ENCODE measurements at regions not wholly inside any gene's neighbourhood (a gene's known extent, or its start where the extent isn't known, plus 50 kb on each side); places are given as distances from the start of the nearest gene placed in this dataset.

- no peak for DNase-seq (ENCODE audit: low read depth)
- no peak overlapping the region for H3K4me3 ChIP-seq (ENCODE audit: low read depth, low read length)
- no peak for TF ChIP-seq CTCF (IDR thresholded peaks at IDR 0.05; ENCODE audit: low read depth, low read length, missing control alignments)
These were observed 253.4 kb upstream of the CNTNAP4 start for GRCh38 chr16:76023835-76024234.

- DNase-seq (ENCODE audit: low read depth), result no peak
- H3K4me3 ChIP-seq (ENCODE audit: low read depth, low read length), result no peak overlapping the region
- no peak for TF ChIP-seq CTCF (IDR thresholded peaks at IDR 0.05; ENCODE audit: low read depth, low read length, missing control alignments)
These were observed 241.5 kb upstream of the CNTNAP4 start for GRCh38 chr16:76035689-76036088.

- TF ChIP-seq CTCF (IDR thresholded peaks at IDR 0.05; ENCODE audit: low read depth, low read length, missing control alignments), result no peak
- no peak overlapping the region for H3K4me3 ChIP-seq (ENCODE audit: low read depth, low read length)
- DNase-seq (ENCODE audit: low read depth), result no peak
These were observed 239.1 kb upstream of the CNTNAP4 start for GRCh38 chr16:76038097-76038496.

- DNase-seq (ENCODE audit: low read depth), result no peak
- H3K4me3 ChIP-seq (ENCODE audit: low read depth, low read length), result no peak overlapping the region
- no peak for TF ChIP-seq CTCF (IDR thresholded peaks at IDR 0.05; ENCODE audit: low read depth, low read length, missing control alignments)
These were observed 224.5 kb upstream of the CNTNAP4 start for GRCh38 chr16:76052725-76053124.

GRCh38 chr16:76059186-76059585 lies 218.0 kb upstream of the CNTNAP4 start:
- TF ChIP-seq CTCF (IDR thresholded peaks at IDR 0.05; ENCODE audit: low read depth, low read length, missing control alignments), result no peak
- DNase-seq (ENCODE audit: low read depth), result no peak
- no peak overlapping the region for H3K4me3 ChIP-seq (ENCODE audit: low read depth, low read length)

- no peak for DNase-seq (ENCODE audit: low read depth)
- no peak for TF ChIP-seq CTCF (IDR thresholded peaks at IDR 0.05; ENCODE audit: low read depth, low read length, missing control alignments)
- H3K4me3 ChIP-seq (ENCODE audit: low read depth, low read length), result no peak overlapping the region
These were observed 217.5 kb upstream of the CNTNAP4 start for GRCh38 chr16:76059701-76060100.

GRCh38 chr16:76071690-76072089 lies 205.5 kb upstream of the CNTNAP4 start:
- TF ChIP-seq CTCF (IDR thresholded peaks at IDR 0.05; ENCODE audit: low read depth, low read length, missing control alignments), result no peak
- DNase-seq (ENCODE audit: low read depth), result no peak
- H3K4me3 ChIP-seq (ENCODE audit: low read depth, low read length), result no peak overlapping the region

Data from GM12864 (cell line).